ENCODE measurements at regions not wholly inside any gene's neighbourhood (a gene's known extent, or its start where the extent isn't known, plus 50 kb on each side); places are given as distances from the start of the nearest gene placed in this dataset.

GRCh38 chr3:158970006-158970405 lies 168.2 kb downstream of the MFSD1 start:
- FAIRE-seq (no peak), DNase-seq (ENCODE audit: low read depth) (no peak)
- H3K4me3 ChIP-seq (ENCODE audit: low read depth, low read length): no peak overlapping the region
- H3K36me3 ChIP-seq (ENCODE audit: control insufficient read depth, insufficient read depth, low read length): no peaks in the 10 kb centered on the region
- TF ChIP-seq CTCF (IDR thresholded peaks at IDR 0.05; ENCODE audit: insufficient read depth, low read length, severe bottlenecking): no peak
- no peaks in the 10 kb centered on the region for H3K27me3 ChIP-seq (ENCODE audit: control insufficient read depth, insufficient read depth, low read length)

- FAIRE-seq (no peak), DNase-seq (ENCODE audit: low read depth) (no peak)
- no peaks in the 10 kb centered on the region for H3K36me3 ChIP-seq (ENCODE audit: control insufficient read depth, insufficient read depth, low read length)
- no peak for TF ChIP-seq CTCF (IDR thresholded peaks at IDR 0.05; ENCODE audit: insufficient read depth, low read length, severe bottlenecking)
- no peaks in the 10 kb centered on the region for H3K27me3 ChIP-seq (ENCODE audit: control insufficient read depth, insufficient read depth, low read length)
- H3K4me3 ChIP-seq (ENCODE audit: low read depth, low read length): no peak overlapping the region
Observed at GRCh38 chr3:158974904-158975303, 173.1 kb downstream of the MFSD1 start.

GRCh38 chr3:158976966-158977365 lies 175.1 kb downstream of the MFSD1 start:
- FAIRE-seq (no peak), DNase-seq (ENCODE audit: low read depth) (no peak)
- Histone ChIP-seq H3K27me3 (ENCODE audit: control insufficient read depth, insufficient read depth, low read length) (no peaks in the 10 kb centered on the region), H3K36me3 (ENCODE audit: control insufficient read depth, insufficient read depth, low read length) (no peaks in the 10 kb centered on the region), H3K4me3 (ENCODE audit: low read depth, low read length) (no peak overlapping the region)
- TF ChIP-seq CTCF (IDR thresholded peaks at IDR 0.05; ENCODE audit: insufficient read depth, low read length, severe bottlenecking): no peak

- Histone ChIP-seq H3K4me3 (ENCODE audit: low read depth, low read length) (no peak overlapping the region), H3K36me3 (ENCODE audit: control insufficient read depth, insufficient read depth, low read length) (no peaks in the 10 kb centered on the region), H3K27me3 (ENCODE audit: control insufficient read depth, insufficient read depth, low read length) (no peaks in the 10 kb centered on the region)
- TF ChIP-seq CTCF (IDR thresholded peaks at IDR 0.05; ENCODE audit: insufficient read depth, low read length, severe bottlenecking): no peak
- DNase-seq (ENCODE audit: low read depth): no peak
- no peak for FAIRE-seq
Observed at GRCh38 chr3:158977497-158977896, 175.6 kb downstream of the MFSD1 start.

- no peaks in the 10 kb centered on the region for H3K36me3 ChIP-seq (ENCODE audit: control insufficient read depth, insufficient read depth, low read length)
- FAIRE-seq: no peak
- no peaks in the 10 kb centered on the region for H3K27me3 ChIP-seq (ENCODE audit: control insufficient read depth, insufficient read depth, low read length)
- no peak overlapping the region for H3K4me3 ChIP-seq (ENCODE audit: low read depth, low read length)
- DNase-seq (ENCODE audit: low read depth): no peak
- no peak for TF ChIP-seq CTCF (IDR thresholded peaks at IDR 0.05; ENCODE audit: insufficient read depth, low read length, severe bottlenecking)
Observed at GRCh38 chr3:158983216-158984099, 181.6 kb downstream of the MFSD1 start.

Measured in bronchial epithelial cell (primary cell).